GM12878 (cell line): ENCODE measurements at regions not wholly inside any gene's neighbourhood (a gene's known extent, or its start where the extent isn't known, plus 50 kb on each side); places are given as distances from the start of the nearest gene placed in this dataset.
"Not testable (repeated sequence)": the region's sequence is repeated elsewhere in the genome, so short reads cannot be mapped to it uniquely, and the experiment has no call there.

Experiments used
- ATAC-seq: fragments of 200-7000 bp; cut with Tn5 transposase; 3 replicates; pipeline ENCODE4 v1.9.1; 2020; ENCODE audit warnings: mild to moderate bottlenecking, moderate library complexity
- BruUV-seq: library from RNA; stranded (reverse); fragments of 400-500 nt; replicated peaks from 2 replicates; lab custom pipeline; 2021; lab: Mats Ljungman, UMichigan
- CTCF ChIA-PET: fragments of 300-600 bp; sonication (Branson Sonifier 250); formaldehyde crosslinking; extraction: SDS; loops from one replicate; lab custom pipeline; 2021; ENCODE audit warnings: inconsistent platforms; lab: Yijun Ruan, JAX
- POLR2A ChIA-PET: fragments of 350-600 bp; formaldehyde crosslinking; extraction: SDS; loops from one replicate; lab custom pipeline; 2021; ENCODE audit warnings: inconsistent platforms; lab: Charles Lee
- RAD21 ChIA-PET: fragments of 300-600 bp; sonication (Branson Sonifier 250); formaldehyde crosslinking; loops from one replicate; lab custom pipeline; 2023; ENCODE audit warnings: antibody characterized with exemption; ENCODE audit not compliant: unreplicated experiment; lab: Charles Lee
- SMC1A ChIA-PET: fragments of 300-600 bp; sonication (Branson Sonifier 250); formaldehyde crosslinking; loops from one replicate; lab custom pipeline; 2023; ENCODE audit not compliant: unreplicated experiment, uncharacterized antibody; lab: Charles Lee
- DNase-seq: peaks from one replicate; pipeline ENCODE4 v3.0.0-alpha.2; 2011; ENCODE audit warnings: low read depth, low spot score
- FAIRE-seq: peaks from 3 replicates; lab custom pipeline; 2011; peaks lifted over from hg19 to GRCh38; lab: Jason Lieb, UNC
- H2AFZ ChIP-seq: 2 replicates; pipeline ENCODE4 v1.6.0; 2011; ENCODE audit warnings: low read depth, low read length, control low read depth; ENCODE audit not compliant: control insufficient read depth
- H3K27ac ChIP-seq: 2 replicates; pipeline ENCODE4 v1.5.1; 2011; ENCODE audit warnings: control low read depth; ENCODE audit not compliant: control insufficient read depth, insufficient read depth
- H3K27me3 ChIP-seq, 2 experiments: replicated peaks in 1 of 2; 2 replicates each; pipeline versions ENCODE4 v1.6.0 to v1.6.1; 2011; ENCODE audit warnings: low read length in 1 of 2; ENCODE audit not compliant: control insufficient read depth in 2 of 2, insufficient read depth in 2 of 2
- H3K36me3 ChIP-seq, 2 experiments: 2 replicates each; pipeline ENCODE4 v1.5.1; 2011; ENCODE audit warnings: low read length in 1 of 2; ENCODE audit not compliant: control insufficient read depth in 2 of 2, insufficient read depth in 2 of 2
- H3K4me1 ChIP-seq: 2 replicates; pipeline ENCODE4 v1.6.1; 2011; ENCODE audit warnings: mild to moderate bottlenecking, low read length, moderate library complexity, mixed read lengths; ENCODE audit not compliant: control insufficient read depth, insufficient read depth
- H3K4me2 ChIP-seq: 2 replicates; pipeline ENCODE4 v1.6.0; 2011; ENCODE audit warnings: control low read depth; ENCODE audit not compliant: control insufficient read depth, insufficient read depth
- H3K4me3 ChIP-seq: fragments of 200-600 bp; sonication (generic); 2 replicates; pipeline ENCODE4 v1.5.1; 2016
- H3K79me2 ChIP-seq: 2 replicates; pipeline ENCODE4 v1.6.0; 2011; ENCODE audit warnings: low read length; ENCODE audit not compliant: control insufficient read depth, insufficient read depth
- H3K9ac ChIP-seq: 2 replicates; pipeline ENCODE4 v1.8.0; 2011; ENCODE audit warnings: low read length, control low read depth, mixed read lengths; ENCODE audit not compliant: control insufficient read depth, insufficient read depth
- H3K9me3 ChIP-seq: replicated peaks from 3 replicates; pipeline ENCODE4 v1.5.1; 2011; ENCODE audit warnings: mild to moderate bottlenecking, low read length; ENCODE audit not compliant: control insufficient read depth, insufficient read depth
- H4K20me1 ChIP-seq: 2 replicates; pipeline ENCODE4 v1.6.0; 2011; ENCODE audit not compliant: control insufficient read depth, insufficient read depth
- WGBS: methylation state at CpG from one replicate; pipeline ENCODE4 v1.1.6; 2016; ENCODE audit warnings: low lambda C conversion rate; ENCODE audit not compliant: insufficient replicate concordance, insufficient coverage; ENCODE audit errors: missing lambda C conversion rate; 5-methylcytosine and 5-hydroxymethylcytosine counted together
- in situ Hi-C: fragments of 300-500 bp; cut with MboI; formaldehyde crosslinking; loops from 9 replicates; pipeline ENCODE4 v1.14.3; 2018; ENCODE audit warnings: mixed read lengths
- intact Hi-C: fragments of 100-400 bp; cut with micrococcal nuclease; formaldehyde crosslinking; loops from one replicate; pipeline ENCODE4 v1.14.2; 2022; ENCODE audit not compliant: unreplicated experiment

DNA sequence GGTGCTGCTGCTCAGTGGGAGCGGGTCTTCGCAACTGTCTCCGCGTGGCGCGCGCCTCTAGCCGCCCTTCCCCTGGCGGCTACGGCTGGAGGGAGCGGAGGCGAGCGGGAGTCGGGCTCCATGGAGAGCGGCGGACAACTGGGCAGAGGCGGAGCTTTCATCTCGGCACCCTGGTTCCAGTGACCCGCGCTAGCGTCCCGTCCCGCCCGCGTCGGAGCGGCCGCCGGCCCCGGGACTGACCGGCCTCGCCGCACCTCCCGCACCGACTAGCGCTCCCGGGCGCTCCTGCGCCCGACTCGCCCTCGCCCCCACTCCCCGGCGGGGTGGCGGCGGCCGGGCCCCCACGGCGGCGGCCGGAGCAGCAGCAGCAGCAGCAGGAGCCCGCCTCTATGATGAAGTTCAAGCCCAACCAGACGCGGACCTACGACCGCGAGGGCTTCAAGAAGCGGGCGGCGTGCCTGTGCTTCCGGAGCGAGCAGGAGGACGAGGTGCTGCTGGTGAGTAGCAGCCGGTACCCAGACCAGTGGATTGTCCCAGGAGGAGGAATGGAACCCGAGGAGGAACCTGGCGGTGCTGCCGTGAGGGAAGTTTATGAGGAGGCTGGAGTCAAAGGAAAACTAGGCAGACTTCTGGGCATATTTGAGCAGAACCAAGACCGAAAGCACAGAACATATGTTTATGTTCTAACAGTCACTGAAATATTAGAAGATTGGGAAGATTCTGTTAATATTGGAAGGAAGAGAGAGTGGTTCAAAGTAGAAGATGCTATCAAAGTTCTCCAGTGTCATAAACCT lies 69.2 kb upstream of the NOTCH2NLA start:
- H3K36me3 ChIP-seq, intact Hi-C loops, BruUV-seq, H3K9me3 ChIP-seq, H3K27me3 ChIP-seq, H3K27ac ChIP-seq, H3K9ac ChIP-seq, H3K4me2 ChIP-seq, H4K20me1 ChIP-seq, H3K4me1 ChIP-seq, RAD21 ChIA-PET, DNase-seq, H3K4me3 ChIP-seq, SMC1A ChIA-PET, in situ Hi-C loops, POLR2A ChIA-PET, H3K79me2 ChIP-seq, CTCF ChIA-PET, H2AFZ ChIP-seq, FAIRE-seq: not testable (repeated sequence)
- no CpG with 5 or more reads among the region's 68 CpGs for WGBS
- peak; percentile 80 for ATAC-seq

DNA sequence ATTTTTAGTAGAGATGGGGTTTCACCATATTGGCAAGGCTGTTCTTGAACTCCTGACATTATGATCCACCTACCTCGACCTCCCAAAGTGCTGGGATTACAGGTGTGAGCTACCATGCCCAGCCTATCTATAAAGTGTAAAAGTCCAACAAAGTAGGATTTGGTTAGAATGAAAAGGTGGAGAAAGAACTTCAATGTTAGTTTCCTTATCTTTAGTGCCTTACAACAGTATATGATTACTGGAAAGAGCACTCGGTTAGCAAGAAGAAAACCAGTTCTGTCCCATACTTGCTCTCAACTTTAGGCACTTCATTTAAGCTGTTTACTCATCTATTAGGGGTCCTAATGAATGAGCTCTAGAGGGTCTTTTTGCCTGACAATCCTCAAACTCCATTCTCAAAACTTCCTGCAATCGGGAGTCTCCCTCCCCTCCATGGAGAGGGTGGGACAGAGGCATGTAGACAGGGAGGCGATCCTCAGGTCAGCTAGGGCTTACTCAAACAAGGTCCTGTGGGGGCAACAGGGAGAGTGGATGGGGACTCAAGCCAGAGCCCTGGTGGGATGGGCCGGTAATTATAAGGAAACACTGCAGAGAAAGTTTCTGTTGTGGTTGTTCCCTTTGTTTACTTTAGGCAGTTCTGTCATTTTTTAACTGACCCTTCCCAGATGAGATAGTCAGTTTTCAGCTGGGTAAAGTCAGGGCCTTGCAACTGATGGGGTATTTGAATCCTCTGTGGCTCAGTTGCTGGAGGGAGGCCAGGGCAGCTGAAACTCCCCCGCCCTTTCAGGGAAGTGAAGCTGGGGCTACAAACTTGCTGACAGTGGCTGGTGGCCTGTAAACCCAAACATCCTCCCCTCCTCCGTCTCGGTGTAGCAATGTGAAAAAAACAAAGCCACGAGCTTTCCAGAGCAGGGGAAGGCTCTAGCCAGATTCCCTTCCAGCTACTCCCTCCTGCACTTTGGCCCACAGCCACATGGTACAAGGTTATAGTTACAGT lies 64.4 kb upstream of the NOTCH2NLA start:
- H3K27me3 ChIP-seq, H2AFZ ChIP-seq, H3K9me3 ChIP-seq, H3K4me2 ChIP-seq, H3K79me2 ChIP-seq, H4K20me1 ChIP-seq, H3K9ac ChIP-seq, BruUV-seq, in situ Hi-C loops, RAD21 ChIA-PET, H3K36me3 ChIP-seq, DNase-seq, H3K27ac ChIP-seq, CTCF ChIA-PET, H3K4me1 ChIP-seq, H3K4me3 ChIP-seq, SMC1A ChIA-PET, POLR2A ChIA-PET, intact Hi-C loops: not testable (repeated sequence)
- FAIRE-seq (peak; percentile 78), ATAC-seq (peak; percentile 68)
- WGBS = no CpG with 5 or more reads among the region's 9 CpGs

GRCh38 chr1:146292424-146292823 lies 63.6 kb upstream of the NOTCH2NLA start:
- H3K36me3 ChIP-seq, intact Hi-C loops: not testable (repeated sequence)

More at GRCh38 chr1:146292424-146292823, 63.6 kb upstream of the NOTCH2NLA start:
- in situ Hi-C loops, CTCF ChIA-PET, H3K79me2 ChIP-seq, SMC1A ChIA-PET, POLR2A ChIA-PET, RAD21 ChIA-PET, H3K9me3 ChIP-seq, H3K27me3 ChIP-seq, H3K4me1 ChIP-seq, H3K4me2 ChIP-seq, H3K27ac ChIP-seq, FAIRE-seq, DNase-seq, ATAC-seq, H3K4me3 ChIP-seq, BruUV-seq, H4K20me1 ChIP-seq, H2AFZ ChIP-seq, H3K9ac ChIP-seq: not testable (repeated sequence)
- WGBS = no CpG with 5 or more reads among the region's 4 CpGs
